Hematopoietic multipotent progenitor cell treated with erythropoietin and hydrocortisone succinate and interleukin-3 and kit ligand, for 17 days (in vitro differentiated cells): ENCODE measurements at regions not wholly inside any gene's neighbourhood (a gene's known extent, or its start where the extent isn't known, plus 50 kb on each side); places are given as distances from the start of the nearest gene placed in this dataset.

Experiments used
- DNase-seq: peaks from one replicate; pipeline ENCODE4 v3.0.0-alpha.2; 2015; ENCODE audit warnings: low spot score

GRCh38 chr4:122203407-122203806 is 51.3 kb downstream of the BLTP1 start:
- DNase-seq: no peak

GRCh38 chr4:122205687-122206086 is 53.6 kb downstream of the BLTP1 start:
- no peak for DNase-seq

DNA sequence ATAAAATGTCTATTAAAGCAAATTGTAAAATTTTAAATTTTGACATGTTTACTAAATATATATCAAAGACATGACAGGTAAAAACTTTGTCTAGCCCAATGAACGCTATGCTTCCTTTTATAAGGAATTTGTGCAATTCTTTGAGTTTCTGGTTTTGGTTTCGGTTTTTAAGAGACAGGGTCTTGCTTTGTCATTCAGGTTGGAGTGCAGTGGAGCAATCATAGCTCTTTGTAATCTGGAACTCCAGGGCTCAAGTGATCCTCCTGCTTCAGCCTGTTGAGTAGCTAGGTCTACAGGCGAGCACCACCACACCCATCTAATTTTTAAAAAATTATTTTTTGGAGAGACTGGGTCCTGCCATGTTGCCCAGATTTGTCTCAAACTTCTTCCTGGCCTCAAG is 60.7 kb downstream of the BLTP1 start:
- no peak for DNase-seq

DNA sequence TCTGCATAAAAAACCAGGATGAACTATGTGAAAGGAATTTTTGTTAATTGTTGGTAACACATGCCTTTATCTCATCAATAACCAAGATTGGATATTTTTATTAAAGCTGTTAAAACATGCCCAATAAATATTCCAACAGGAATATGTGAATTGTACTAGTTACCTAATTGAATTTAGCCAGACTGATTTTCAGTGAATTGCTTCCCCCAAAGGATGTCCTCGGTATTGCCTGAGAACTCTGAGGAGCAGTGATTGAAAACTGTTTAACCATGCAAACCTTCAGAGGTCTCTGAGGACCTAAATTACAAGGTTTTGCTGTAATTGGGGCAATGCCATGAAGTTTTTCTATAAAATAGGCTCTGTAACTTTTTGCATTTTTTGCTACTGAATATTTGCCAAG is 66.6 kb downstream of the BLTP1 start:
- no peak for DNase-seq

DNA sequence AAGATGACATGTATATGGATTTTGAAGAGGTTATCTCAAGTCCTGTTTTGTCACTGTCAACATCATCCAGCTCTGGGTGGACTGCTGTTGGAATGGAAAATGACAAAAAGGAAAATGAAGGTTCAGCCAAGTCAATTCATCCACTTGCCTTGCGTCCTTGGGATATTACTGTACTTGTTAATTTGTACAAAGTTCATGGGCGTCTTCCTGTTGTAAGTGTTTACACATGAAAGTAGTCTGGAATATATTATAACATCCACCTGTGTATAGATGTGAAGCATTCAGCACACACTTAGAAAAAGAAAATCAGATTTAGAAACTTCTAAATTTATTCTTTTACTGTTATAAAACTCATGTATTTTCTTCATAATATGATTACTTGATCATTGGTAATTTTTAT is 67.2 kb downstream of the BLTP1 start:
- no peak for DNase-seq

DNA sequence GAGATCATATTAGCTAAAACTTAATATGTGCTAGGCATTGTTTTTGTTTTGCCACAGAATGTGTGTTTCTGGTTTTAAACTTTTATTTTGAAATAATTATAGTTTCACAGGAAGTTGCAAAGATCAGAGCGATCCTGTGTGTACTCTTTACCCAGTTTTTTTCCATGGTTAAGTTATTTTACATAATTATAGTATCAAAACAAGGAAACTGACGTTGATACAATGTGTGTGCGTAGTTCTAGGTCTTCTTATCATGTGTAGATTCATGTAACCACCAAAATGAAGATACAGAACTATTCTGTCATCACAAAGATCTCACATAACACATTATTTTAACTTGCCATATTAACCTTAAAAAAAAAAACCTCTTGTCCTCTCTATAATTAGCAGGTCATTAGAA is 69.2 kb downstream of the BLTP1 start:
- DNase-seq: no peak

DNA sequence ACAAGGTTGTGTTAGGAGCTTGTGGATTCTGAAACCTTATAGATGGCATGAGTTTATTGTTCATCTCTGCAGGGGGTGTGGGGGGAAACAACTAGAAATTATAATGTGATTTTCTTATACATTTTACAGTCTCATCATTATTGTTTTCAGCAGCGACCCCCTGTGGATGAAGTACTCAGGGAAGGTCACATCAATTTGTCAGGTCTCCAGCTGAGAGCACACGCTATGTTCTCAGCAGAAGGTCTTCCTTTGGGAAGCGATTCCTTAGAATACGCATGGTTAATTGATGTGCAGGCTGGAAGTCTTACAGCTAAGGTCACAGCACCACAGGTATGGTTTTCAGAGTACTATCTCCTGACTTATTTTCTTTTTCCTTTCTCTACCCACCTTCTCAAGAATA is 72.2 kb downstream of the BLTP1 start:
- no peak for DNase-seq

DNA sequence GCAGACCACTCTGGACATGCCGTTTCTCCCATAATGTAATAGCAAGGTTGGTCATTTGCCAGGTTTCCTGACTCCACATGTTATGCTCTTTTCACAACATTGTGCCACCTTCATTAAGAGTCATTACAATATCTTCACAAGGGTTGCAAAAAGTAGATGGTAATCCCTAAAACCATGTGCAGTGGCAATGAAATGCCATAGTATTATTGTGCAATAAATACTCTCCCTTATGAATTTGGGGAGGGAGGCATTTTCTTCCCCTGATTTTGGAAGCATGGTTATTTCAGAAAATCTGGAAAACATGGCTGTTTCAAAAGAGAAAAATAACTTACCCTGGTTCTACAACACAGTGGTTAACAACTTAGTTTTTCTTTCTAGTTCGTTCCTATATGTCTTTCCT is 75.1 kb downstream of the BLTP1 start:
- DNase-seq: no peak

DNA sequence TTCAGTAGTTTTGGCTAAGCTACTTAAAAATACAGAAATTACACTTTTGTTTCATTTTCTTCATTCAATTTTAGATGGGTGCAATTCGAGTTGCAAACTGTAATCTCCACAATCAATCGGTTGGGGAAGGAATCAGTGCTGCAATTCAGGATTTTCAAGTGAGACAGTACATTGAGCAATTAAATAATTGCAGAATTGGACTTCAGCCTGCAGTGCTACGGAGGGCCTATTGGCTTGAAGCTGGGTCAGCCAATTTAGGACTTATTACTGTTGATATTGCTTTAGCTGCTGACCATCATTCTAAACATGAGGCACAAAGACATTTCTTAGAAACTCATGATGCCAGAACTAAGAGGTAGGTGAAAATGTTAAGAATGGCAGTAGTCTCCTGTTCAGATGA is 77.7 kb downstream of the BLTP1 start:
- DNase-seq: no peak

GRCh38 chr4:122232633-122233032 is 80.5 kb downstream of the BLTP1 start:
- no peak for DNase-seq

- DNase-seq: no peak
These were observed 82.6 kb downstream of the BLTP1 start for GRCh38 chr4:122234686-122235085.

GRCh38 chr4:122243785-122244184 is 91.7 kb downstream of the BLTP1 start:
- no peak for DNase-seq

- DNase-seq: no peak
These were observed 92.6 kb downstream of the BLTP1 start for GRCh38 chr4:122244764-122245163.

- no peak for DNase-seq
These were observed 94.4 kb downstream of the BLTP1 start for GRCh38 chr4:122246551-122246950.

- no peak for DNase-seq
These were observed 97.2 kb downstream of the BLTP1 start for GRCh38 chr4:122249357-122249756.

DNA sequence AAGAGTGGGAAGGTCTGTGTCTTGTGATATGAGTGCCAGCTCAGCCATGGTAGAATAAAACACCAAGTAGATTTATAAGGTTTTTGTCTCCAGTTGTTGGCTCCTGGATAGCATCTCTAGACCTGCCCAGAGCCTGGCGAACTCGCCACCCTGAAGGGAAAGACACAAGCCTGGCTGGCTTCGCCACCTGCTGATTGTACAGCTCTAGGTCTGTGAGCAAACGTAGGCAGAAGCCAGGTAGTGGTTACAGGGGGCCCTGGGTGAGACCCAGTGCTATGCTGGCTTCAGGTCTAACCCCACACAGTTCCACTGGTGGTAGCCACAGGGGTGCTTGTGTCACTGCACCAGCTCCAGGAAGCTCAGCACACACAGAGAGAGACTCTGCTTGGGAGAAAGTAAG is 100.5 kb downstream of the BLTP1 start:
- no peak for DNase-seq

DNA sequence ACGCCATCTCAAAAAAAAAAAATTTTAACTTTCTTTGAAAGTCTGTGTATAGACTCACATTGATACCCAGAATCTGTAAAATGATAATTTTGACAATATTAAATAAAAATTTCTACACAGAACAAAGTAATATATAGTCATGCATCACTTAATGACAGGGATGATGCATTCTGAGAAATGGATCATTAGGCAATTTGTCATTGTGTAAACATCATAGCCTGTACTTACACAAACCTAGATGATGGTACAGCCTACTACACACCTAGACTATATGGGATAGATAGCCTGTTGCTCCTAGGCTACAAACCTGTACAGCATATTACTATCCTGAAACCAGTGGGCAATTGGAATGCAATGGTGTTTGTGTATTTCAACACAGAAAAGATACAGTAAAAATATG is 107.7 kb downstream of the BLTP1 start:
- no peak for DNase-seq

- DNase-seq: no peak
These were observed 102.5 kb upstream of the ADAD1 start for GRCh38 chr4:122276359-122276758.

DNA sequence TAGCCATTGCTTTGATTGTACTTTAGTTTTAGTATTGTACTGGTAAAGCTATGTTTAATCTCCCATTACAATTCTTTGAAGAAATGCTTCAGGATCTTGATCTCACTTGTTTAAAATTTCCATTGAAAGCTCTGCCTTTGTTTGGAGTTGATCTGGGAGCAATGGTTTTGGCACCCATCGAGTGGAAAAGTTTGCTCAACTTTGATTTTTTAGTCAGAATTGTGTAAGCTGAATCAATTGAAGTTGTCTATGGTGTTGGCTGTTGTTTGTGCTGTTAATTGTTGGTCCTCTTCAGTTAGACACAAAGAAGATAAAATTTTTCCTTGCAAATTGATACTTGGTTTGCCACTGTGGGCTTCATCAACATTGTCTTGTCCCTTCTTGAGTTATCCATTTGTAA is 99.8 kb upstream of the ADAD1 start:
- DNase-seq: no peak

- no peak for DNase-seq
These were observed 99.1 kb upstream of the ADAD1 start for GRCh38 chr4:122279670-122280069.

DNA sequence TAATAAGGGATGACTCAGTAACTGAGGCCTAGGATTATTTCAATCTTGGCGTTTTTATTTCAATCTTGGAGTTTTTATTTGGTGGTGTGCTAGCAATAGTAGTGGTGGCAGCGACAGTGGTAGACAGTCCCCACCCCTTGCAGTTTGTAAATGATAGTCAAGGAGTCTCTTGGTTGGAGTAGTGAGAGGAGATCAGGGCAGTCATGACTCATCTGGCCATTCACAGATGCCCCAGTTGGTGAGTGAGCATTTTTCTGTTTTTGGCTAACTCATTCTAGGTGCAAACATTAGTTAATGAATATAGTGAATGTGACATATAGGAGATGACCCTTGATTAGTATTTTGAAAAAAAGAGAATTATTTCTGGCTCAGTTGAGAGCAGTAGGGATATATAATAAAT is 93.5 kb upstream of the ADAD1 start:
- peak; percentile 78 for DNase-seq

- DNase-seq: no peak
These were observed 85.1 kb upstream of the ADAD1 start for GRCh38 chr4:122293374-122294365.

DNA sequence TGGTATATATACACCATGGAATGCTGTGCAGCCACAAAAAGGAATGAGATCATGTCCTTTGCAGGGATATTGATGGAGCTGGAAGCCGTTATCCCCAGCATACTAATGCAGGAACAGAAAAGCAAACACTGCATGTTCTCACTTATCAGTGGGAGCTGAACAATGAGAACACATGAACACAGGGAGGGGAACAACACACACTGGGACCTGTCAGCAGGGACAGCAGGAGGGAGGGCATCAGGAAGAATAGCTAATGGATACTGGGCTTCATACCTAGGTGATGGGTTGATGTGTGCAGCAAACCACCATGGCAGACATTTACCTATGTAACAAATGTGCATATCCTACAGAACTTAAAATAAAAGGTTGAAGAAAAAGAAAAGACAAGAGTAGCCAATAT is 81.1 kb upstream of the ADAD1 start:
- DNase-seq: no peak

GRCh38 chr4:122300776-122301175 is 78.0 kb upstream of the ADAD1 start:
- no peak for DNase-seq
